ENCODE measurements at regions not wholly inside any gene's neighbourhood (a gene's known extent, or its start where the extent isn't known, plus 50 kb on each side); places are given as distances from the start of the nearest gene placed in this dataset.

- TF ChIP-seq ZBTB33 (IDR thresholded peaks at IDR 0.05; ENCODE audit: extremely low read depth, insufficient replicate concordance, low read length) (no peak), CEBPB (IDR thresholded peaks at IDR 0.05; ENCODE audit: low read depth) (no peak), RAD21 (IDR thresholded peaks at IDR 0.05; ENCODE audit: low read depth) (no peak)
These were observed 947.6 kb upstream of the MDGA2 start (continued) for GRCh38 chr14:48622980-48623379.

- intact Hi-C loops (cut with micrococcal nuclease): no loop called here
These were observed 942.7 kb upstream of the MDGA2 start for GRCh38 chr14:48618057-48618456.

GRCh38 chr14:48616931-48617330, 941.5 kb upstream of the MDGA2 start:
- no peak overlapping the region for H3K27ac ChIP-seq (ENCODE audit: low read depth, low read length)
- no peak overlapping the region for H3K4me2 ChIP-seq (ENCODE audit: low read length)
- no peaks in the 10 kb centered on the region for H4K20me1 ChIP-seq (ENCODE audit: insufficient read depth)
- no peak overlapping the region for H3K4me3 ChIP-seq (replicated peaks in 1 of 2; ENCODE audit: low read depth in 1 of 2, low read length in 2 of 2)
- no peaks in the 10 kb centered on the region for H3K4me1 ChIP-seq (ENCODE audit: control insufficient read depth in 1 of 2, insufficient read depth in 2 of 2, low read length in 2 of 2)
- no peak for DNase-seq (ENCODE audit: low read depth, low spot score)
- no peaks in the 10 kb centered on the region; a peak in 1 of 4 replicates for H3K36me3 ChIP-seq (ENCODE audit: control insufficient read depth in 1 of 2, insufficient read depth in 2 of 2, low read length in 2 of 2)
- TF ChIP-seq CBX3 (IDR thresholded peaks at IDR 0.05; ENCODE audit: low read depth): no peak
- TF ChIP-seq ELF1 (IDR thresholded peaks at IDR 0.05; ENCODE audit: borderline replicate concordance, low read depth): no peak
- no peak for TF ChIP-seq TCF7L2 (IDR thresholded peaks at IDR 0.05; ENCODE audit: borderline replicate concordance, extremely low read depth, insufficient read depth, insufficient read length)
- no peak for TF ChIP-seq POLR2A (IDR thresholded peaks at IDR 0.05; ENCODE audit: borderline replicate concordance, extremely low read depth, insufficient read depth, insufficient read length)
- no peak for TF ChIP-seq FOSL1 (IDR thresholded peaks at IDR 0.05; ENCODE audit: low read depth)
- TF ChIP-seq EZH2phosphoT487 (IDR thresholded peaks at IDR 0.05; ENCODE audit: borderline replicate concordance): no peak
- TF ChIP-seq ATF3 (IDR thresholded peaks at IDR 0.05): no peak
- TF ChIP-seq MAX (IDR thresholded peaks at IDR 0.05): no peak
- no peak for TF ChIP-seq JUND (IDR thresholded peaks at IDR 0.05)
- TF ChIP-seq EGR1 (IDR thresholded peaks at IDR 0.05; ENCODE audit: low read depth): no peak
- RAD21 ChIA-PET (ENCODE audit: low non-redundant PET in 1 of 2, low total read pairs in 2 of 2, uncharacterized antibody in 2 of 2, unreplicated experiment in 2 of 2): no interaction called here
- no peak for ATAC-seq
- no peaks in the 10 kb centered on the region for H3K9me2 ChIP-seq (ENCODE audit: insufficient read depth)
- intact Hi-C loops (cut with micrococcal nuclease): no loop called here
- no peaks in the 10 kb centered on the region for H3K79me2 ChIP-seq (ENCODE audit: insufficient read depth, low read length)
- peaks cover 0 to 6% of the 10 kb centered on the region in 2 experiments; a peak in 1 of 4 replicates for H3K9me3 ChIP-seq (ENCODE audit: control insufficient read depth in 1 of 2, insufficient read depth in 1 of 2, low read depth in 1 of 2, low read length in 2 of 2)
- BruUV-seq (replicated peaks): no TSS peak
- CTCF ChIA-PET: no interaction called here
- H3K27me3 ChIP-seq (ENCODE audit: insufficient read depth, low read length): no peaks in the 10 kb centered on the region
- POLR2A ChIA-PET: no interaction called here
- H2AFZ ChIP-seq (ENCODE audit: low read depth, low read length, poor library complexity, severe bottlenecking): no peak overlapping the region
- H3K9ac ChIP-seq (ENCODE audit: low read length): no peak overlapping the region

More at GRCh38 chr14:48618057-48618456, 942.7 kb upstream of the MDGA2 start:
- Histone ChIP-seq H3K27me3 (ENCODE audit: insufficient read depth, low read length) (no peaks in the 10 kb centered on the region), H4K20me1 (ENCODE audit: insufficient read depth) (no peaks in the 10 kb centered on the region), H3K9me2 (ENCODE audit: insufficient read depth) (no peaks in the 10 kb centered on the region), H3K4me3 (replicated peaks in 1 of 2; ENCODE audit: low read depth in 1 of 2, low read length in 2 of 2) (no peak overlapping the region), H3K4me1 (ENCODE audit: control insufficient read depth in 1 of 2, insufficient read depth in 2 of 2, low read length in 2 of 2) (no peaks in the 10 kb centered on the region), H3K36me3 (ENCODE audit: control insufficient read depth in 1 of 2, insufficient read depth in 2 of 2, low read length in 2 of 2) (no peaks in the 10 kb centered on the region; a peak in 1 of 4 replicates), H3K27ac (ENCODE audit: low read depth, low read length) (no peak overlapping the region), H2AFZ (ENCODE audit: low read depth, low read length, poor library complexity, severe bottlenecking) (no peak overlapping the region), H3K9me3 (ENCODE audit: control insufficient read depth in 1 of 2, insufficient read depth in 1 of 2, low read depth in 1 of 2, low read length in 2 of 2) (peaks cover 0 to 6% of the 10 kb centered on the region in 2 experiments; a peak in 1 of 4 replicates), H3K9ac (ENCODE audit: low read length) (no peak overlapping the region), H3K4me2 (ENCODE audit: low read length) (no peak overlapping the region), H3K79me2 (ENCODE audit: insufficient read depth, low read length) (no peaks in the 10 kb centered on the region)
- no TSS peak for BruUV-seq (replicated peaks)
- DNase-seq (ENCODE audit: low read depth, low spot score) (no peak), ATAC-seq (no peak)
- TF ChIP-seq SIN3A (IDR thresholded peaks at IDR 0.05; ENCODE audit: low read depth): no peak
- no peak for TF ChIP-seq TCF7L2 (IDR thresholded peaks at IDR 0.05; ENCODE audit: borderline replicate concordance, extremely low read depth, insufficient read depth, insufficient read length)
- no peak for TF ChIP-seq POLR2AphosphoS5 (IDR thresholded peaks at IDR 0.05; ENCODE audit: low read depth, low read length)
- ChIA-PET POLR2A (no interaction called here), RAD21 (ENCODE audit: low non-redundant PET in 1 of 2, low total read pairs in 2 of 2, uncharacterized antibody in 2 of 2, unreplicated experiment in 2 of 2) (no interaction called here), CTCF (no interaction called here)
